Fibroblast of lung (primary cell): ENCODE measurements at regions not wholly inside any gene's neighbourhood (a gene's known extent, or its start where the extent isn't known, plus 50 kb on each side); places are given as distances from the start of the nearest gene placed in this dataset.

Experiments used
- DNase-seq, 2 donors: peaks; one replicate each; pipeline versions ENCODE4 v3.0.0 to v3.0.0-alpha.2; 2010; ENCODE audit warnings: low read depth in 2 of 2
- H2AFZ ChIP-seq: 2 replicates; pipeline ENCODE4 v1.5.1; 2012; ENCODE audit warnings: low read length, control low read depth, inconsistent platforms
- H3K27ac ChIP-seq: 2 replicates; pipeline ENCODE4 v1.5.1; 2011; ENCODE audit warnings: low read length, control low read depth; ENCODE audit not compliant: insufficient read depth
- H3K27me3 ChIP-seq: 2 replicates; pipeline ENCODE4 v1.5.1; 2011; ENCODE audit warnings: mild to moderate bottlenecking, low read length; ENCODE audit not compliant: control insufficient read depth, insufficient read depth
- H3K36me3 ChIP-seq: 2 replicates; pipeline ENCODE4 v1.5.1; 2011; ENCODE audit warnings: low read length; ENCODE audit not compliant: control insufficient read depth, insufficient read depth
- H3K4me1 ChIP-seq: 2 replicates; pipeline ENCODE4 v1.5.1; 2011; ENCODE audit warnings: low read length; ENCODE audit not compliant: control insufficient read depth, insufficient read depth; ENCODE audit errors: extremely low read depth
- H3K4me2 ChIP-seq: 2 replicates; pipeline ENCODE4 v1.5.1; 2011; ENCODE audit warnings: low read length, control low read depth; ENCODE audit not compliant: insufficient read depth; ENCODE audit errors: extremely low read depth
- H3K4me3 ChIP-seq, 4 experiments: fragments of 200-600 bp in 1 of 4; sonication (generic) in 1 of 4; replicated peaks in 1 of 4; 2 replicates each; pipeline ENCODE4 v1.5.1; 2011 to 2016; ENCODE audit warnings: low read length in 4 of 4, low read depth in 3 of 4, mild to moderate bottlenecking in 3 of 4, control low read depth in 2 of 4, inconsistent platforms in 1 of 4, mixed read lengths in 1 of 4; ENCODE audit not compliant: insufficient read depth in 1 of 4; ENCODE audit errors: control extremely low read depth in 1 of 4
- H3K79me2 ChIP-seq: 2 replicates; pipeline ENCODE4 v1.5.1; 2012; ENCODE audit warnings: mild to moderate bottlenecking, low read length, inconsistent platforms; ENCODE audit not compliant: control insufficient read depth, insufficient read depth
- H3K9ac ChIP-seq: 2 replicates; pipeline ENCODE4 v1.5.1; 2011; ENCODE audit warnings: mild to moderate bottlenecking, low read length, control low read depth; ENCODE audit not compliant: insufficient read depth
- H3K9me3 ChIP-seq: 2 replicates; pipeline ENCODE4 v1.5.1; 2012; ENCODE audit warnings: low read depth, low read length; ENCODE audit not compliant: control insufficient read depth, insufficient read depth
- H4K20me1 ChIP-seq: 2 replicates; pipeline ENCODE4 v1.5.1; 2011; ENCODE audit warnings: low read length; ENCODE audit not compliant: control insufficient read depth, insufficient read depth; ENCODE audit errors: extremely low read depth
- CTCF ChIP-seq, 2 donors: IDR thresholded peaks in 1 of 2; conservative IDR thresholded peaks in 1 of 2; 1 replicate in 1 of 2; 2 replicates in 1 of 2; pipeline ENCODE4 v1.5.1; 2011 to 2012; ENCODE audit warnings: low read length in 2 of 2, control low read depth in 1 of 2, inconsistent platforms in 1 of 2, low read depth in 1 of 2, mild to moderate bottlenecking in 1 of 2
- EZH2 ChIP-seq: IDR thresholded peaks from 2 replicates; pipeline ENCODE4 v1.5.1; 2012; ENCODE audit warnings: low read length, control low read depth, mild to moderate bottlenecking; ENCODE audit errors: missing control alignments

- Histone ChIP-seq H3K4me3 (no peak overlapping the region), H2AFZ (no peak overlapping the region)
Observed at GRCh38 chr5:169494941-169495548, 88.5 kb upstream of the SPDL1 start.

GRCh38 chr5:169494383-169494935 lies 89.1 kb upstream of the SPDL1 start:
- Histone ChIP-seq H3K9ac (no peak overlapping the region), H4K20me1 (no peaks in the 10 kb centered on the region), H3K4me3 (no peak overlapping the region), H3K36me3 (no peaks in the 10 kb centered on the region), H2AFZ (no peak overlapping the region), H3K27me3 (no peaks in the 10 kb centered on the region), H3K4me1 (no peaks in the 10 kb centered on the region), H3K79me2 (no peaks in the 10 kb centered on the region), H3K27ac (no peak overlapping the region), H3K9me3 (no peaks in the 10 kb centered on the region), H3K4me2 (no peak overlapping the region)
- TF ChIP-seq CTCF (conservative IDR thresholded peaks at IDR 0.05 in 1 of 2, IDR thresholded peaks at IDR 0.05 in 1 of 2; ENCODE audit: low read depth in 1 of 2, low read length in 2 of 2) (no peak), EZH2 (no peak)
- peak in 1 of 2 donors; percentile 16 for DNase-seq

More at GRCh38 chr5:169494941-169495548, 88.5 kb upstream of the SPDL1 start:
- TF ChIP-seq CTCF (conservative IDR thresholded peaks at IDR 0.05 in 1 of 2, IDR thresholded peaks at IDR 0.05 in 1 of 2; ENCODE audit: low read depth in 1 of 2, low read length in 2 of 2) (no peak), EZH2 (no peak)
- no peak overlapping the region for H3K4me2 ChIP-seq
- H3K27ac ChIP-seq = no peak overlapping the region
- H3K9ac ChIP-seq = no peak overlapping the region
- no peak for DNase-seq
- no peaks in the 10 kb centered on the region for H4K20me1 ChIP-seq
- H3K9me3 ChIP-seq = no peaks in the 10 kb centered on the region
- H3K4me1 ChIP-seq = no peaks in the 10 kb centered on the region
- no peaks in the 10 kb centered on the region for H3K79me2 ChIP-seq
- H3K36me3 ChIP-seq = no peaks in the 10 kb centered on the region
- H3K27me3 ChIP-seq = no peaks in the 10 kb centered on the region

- Histone ChIP-seq H3K4me3 (no peak overlapping the region), H4K20me1 (no peaks in the 10 kb centered on the region), H3K27ac (no peak overlapping the region), H3K79me2 (no peaks in the 10 kb centered on the region), H2AFZ (no peak overlapping the region), H3K4me1 (no peaks in the 10 kb centered on the region), H3K27me3 (peaks cover 5% of the 10 kb centered on the region), H3K4me2 (no peak overlapping the region), H3K9me3 (no peaks in the 10 kb centered on the region), H3K9ac (no peak overlapping the region), H3K36me3 (no peaks in the 10 kb centered on the region)
- TF ChIP-seq CTCF (conservative IDR thresholded peaks at IDR 0.05 in 1 of 2, IDR thresholded peaks at IDR 0.05 in 1 of 2; ENCODE audit: low read depth in 1 of 2, low read length in 2 of 2) (no peak), EZH2 (no peak)
- DNase-seq = peak in 1 of 2 donors; percentile 38
Observed at GRCh38 chr5:169474226-169474625, 109.3 kb upstream of the SPDL1 start.
